ENCODE measurements at regions not wholly inside any gene's neighbourhood (a gene's known extent, or its start where the extent isn't known, plus 50 kb on each side); places are given as distances from the start of the nearest gene placed in this dataset.

DNA sequence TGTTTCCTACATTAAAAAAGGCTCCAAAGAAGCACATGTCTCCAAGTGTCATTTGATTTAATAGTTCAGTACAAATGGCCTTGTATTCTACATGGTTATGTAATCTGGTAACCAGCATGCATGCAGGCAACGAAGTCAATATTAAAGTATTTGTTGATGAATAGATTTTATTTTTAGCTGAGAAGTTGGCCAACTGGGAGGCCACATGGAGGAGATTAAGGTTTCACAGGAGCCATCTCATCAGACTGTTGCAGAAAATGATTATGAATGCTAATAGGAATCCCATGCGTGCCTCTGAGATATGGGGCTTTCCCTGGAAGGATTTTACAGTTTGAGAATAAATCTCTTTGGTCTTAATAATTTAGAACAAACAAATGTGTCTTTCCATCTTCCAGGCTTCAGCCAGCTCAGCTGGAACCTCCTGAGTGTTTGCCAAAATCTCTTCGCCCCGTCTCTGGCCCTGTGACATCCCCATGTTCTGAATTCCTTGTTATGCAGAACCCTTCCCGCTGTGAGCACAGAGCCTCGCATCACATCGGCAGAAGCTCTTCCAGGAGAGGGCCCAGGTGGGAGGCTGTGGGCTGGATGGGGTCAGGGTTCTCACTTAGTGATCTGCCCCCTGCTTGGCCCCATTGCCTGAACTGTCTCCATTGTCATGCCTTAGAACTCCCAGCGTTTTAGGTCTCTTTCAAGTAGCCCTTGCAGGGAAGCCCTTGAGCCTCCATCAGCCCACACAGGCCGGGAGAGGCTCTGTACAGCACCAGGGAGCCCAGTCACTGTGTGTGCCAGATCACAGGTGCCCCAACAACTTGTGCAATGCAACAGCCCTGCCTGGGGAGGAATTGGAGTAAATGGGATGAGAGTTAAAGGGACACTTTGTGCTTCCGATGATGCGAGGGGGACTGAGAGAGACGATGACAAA is 190.5 kb upstream of the TWIST2 start:
- DNase-seq = no peak

GRCh38 chr2:238658054-238658407 is 189.9 kb upstream of the TWIST2 start:
- no peak for DNase-seq

GRCh38 chr2:238658820-238659219 is 189.1 kb upstream of the TWIST2 start:
- no peak for DNase-seq

DNA sequence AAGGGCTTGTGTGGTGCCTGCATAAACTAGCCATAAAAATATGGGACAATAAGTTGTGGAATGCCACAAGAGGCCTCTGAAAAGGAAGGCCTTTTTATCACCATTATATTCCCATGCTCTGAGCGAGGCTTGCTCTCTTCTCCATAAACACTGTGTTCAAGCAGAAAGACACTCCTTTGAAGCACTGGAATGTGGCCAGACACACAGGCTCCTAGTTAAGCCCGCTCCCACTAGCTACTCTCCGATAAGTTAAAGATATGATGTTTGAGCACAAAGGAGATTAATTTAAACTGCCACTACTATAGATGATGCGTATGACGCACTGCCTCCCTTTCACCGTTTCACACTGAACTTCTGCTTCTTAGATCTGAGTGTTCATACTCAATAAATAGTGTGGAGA is 188.7 kb upstream of the TWIST2 start:
- no peak for DNase-seq

GRCh38 chr2:238663586-238663985 is 184.3 kb upstream of the TWIST2 start:
- no peak for DNase-seq

DNA sequence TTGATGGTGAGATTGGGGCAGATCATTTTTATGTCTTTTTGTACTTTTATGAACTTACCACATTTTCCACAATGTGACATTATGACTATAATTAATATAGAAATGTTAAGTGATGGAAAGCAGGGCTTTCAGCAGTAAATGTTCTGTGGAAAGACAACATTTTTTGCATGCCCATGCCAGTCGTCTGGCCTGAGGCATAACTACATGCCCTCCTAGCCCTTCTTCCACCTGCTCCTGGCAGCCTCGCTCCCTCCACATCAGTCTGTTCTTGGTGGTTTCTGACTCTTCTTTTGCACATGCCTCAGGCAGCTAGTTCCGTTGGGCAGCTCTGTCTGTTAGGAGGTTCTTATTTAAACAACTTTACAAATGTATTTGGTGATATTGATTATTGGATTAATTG is 182.0 kb upstream of the TWIST2 start:
- DNase-seq = no peak

DNA sequence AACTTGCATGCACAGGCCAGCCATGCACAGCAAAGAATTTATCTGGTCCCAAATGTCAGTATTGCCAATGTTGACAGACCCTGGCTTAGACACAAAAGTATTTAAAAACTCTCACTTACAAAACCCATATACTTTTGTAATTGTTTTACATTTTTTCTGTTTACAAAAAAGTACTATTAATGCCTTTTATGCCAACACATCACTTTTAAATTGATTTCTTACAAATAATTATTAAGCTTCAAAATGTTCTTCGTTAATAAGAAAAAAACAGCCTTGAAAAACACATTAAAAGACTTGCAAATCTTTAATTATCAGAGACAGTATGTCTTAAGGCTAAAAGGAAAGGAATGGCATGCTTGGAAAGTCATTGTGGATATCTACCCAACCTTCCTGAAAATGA is 181.3 kb upstream of the TWIST2 start:
- DNase-seq = no peak

DNA sequence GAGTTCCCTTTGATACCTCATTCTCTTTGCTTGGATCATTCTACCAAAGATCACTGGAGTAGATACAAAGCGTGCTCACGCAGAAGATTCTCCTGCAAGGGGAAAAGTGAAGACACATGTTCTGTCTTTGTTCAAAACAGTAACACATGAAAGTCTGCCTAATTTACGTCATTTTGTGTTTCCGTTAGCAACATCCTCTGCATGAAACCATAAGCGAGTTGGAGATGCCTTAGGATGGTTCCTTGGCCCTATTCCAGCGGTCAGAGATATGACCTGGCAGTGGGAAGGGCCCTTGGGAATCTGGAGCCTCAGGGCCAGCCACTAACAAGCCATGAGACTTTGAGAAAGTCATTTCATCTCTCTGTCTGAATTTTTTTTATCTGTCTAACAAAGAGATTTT is 180.9 kb upstream of the TWIST2 start:
- no peak for DNase-seq

GRCh38 chr2:238667639-238668038 is 180.2 kb upstream of the TWIST2 start:
- no peak for DNase-seq

GRCh38 chr2:238668426-238668825 is 179.5 kb upstream of the TWIST2 start:
- DNase-seq = no peak

- DNase-seq = no peak
These were observed 178.8 kb upstream of the TWIST2 start for GRCh38 chr2:238669046-238669445.

- DNase-seq = no peak
These were observed 178.3 kb upstream of the TWIST2 start for GRCh38 chr2:238669581-238670080.

DNA sequence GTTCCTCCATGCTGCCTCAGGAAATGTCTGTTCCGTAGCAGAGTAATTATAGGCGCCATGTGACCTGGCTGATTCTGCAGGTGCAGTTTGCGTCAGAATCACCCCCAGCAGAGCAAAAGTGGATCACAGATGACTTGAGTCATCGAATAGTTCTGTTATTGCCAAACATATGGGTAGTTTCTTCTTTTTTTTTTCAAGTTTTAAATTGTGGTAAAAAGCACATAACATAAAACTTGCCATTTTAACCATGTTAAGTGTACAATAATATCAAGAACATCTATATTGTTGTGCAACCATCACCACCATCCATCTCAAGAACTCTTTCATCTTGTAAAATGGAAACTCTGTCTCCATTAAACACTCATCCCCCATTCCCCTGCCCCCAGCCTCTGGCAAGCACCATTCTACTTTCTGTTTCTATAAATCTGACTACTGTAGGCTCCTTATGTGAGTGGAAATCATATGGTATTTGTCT is 177.7 kb upstream of the TWIST2 start:
- DNase-seq = no peak

- DNase-seq = no peak
These were observed 165.3 kb upstream of the TWIST2 start for GRCh38 chr2:238682536-238682935.

DNA sequence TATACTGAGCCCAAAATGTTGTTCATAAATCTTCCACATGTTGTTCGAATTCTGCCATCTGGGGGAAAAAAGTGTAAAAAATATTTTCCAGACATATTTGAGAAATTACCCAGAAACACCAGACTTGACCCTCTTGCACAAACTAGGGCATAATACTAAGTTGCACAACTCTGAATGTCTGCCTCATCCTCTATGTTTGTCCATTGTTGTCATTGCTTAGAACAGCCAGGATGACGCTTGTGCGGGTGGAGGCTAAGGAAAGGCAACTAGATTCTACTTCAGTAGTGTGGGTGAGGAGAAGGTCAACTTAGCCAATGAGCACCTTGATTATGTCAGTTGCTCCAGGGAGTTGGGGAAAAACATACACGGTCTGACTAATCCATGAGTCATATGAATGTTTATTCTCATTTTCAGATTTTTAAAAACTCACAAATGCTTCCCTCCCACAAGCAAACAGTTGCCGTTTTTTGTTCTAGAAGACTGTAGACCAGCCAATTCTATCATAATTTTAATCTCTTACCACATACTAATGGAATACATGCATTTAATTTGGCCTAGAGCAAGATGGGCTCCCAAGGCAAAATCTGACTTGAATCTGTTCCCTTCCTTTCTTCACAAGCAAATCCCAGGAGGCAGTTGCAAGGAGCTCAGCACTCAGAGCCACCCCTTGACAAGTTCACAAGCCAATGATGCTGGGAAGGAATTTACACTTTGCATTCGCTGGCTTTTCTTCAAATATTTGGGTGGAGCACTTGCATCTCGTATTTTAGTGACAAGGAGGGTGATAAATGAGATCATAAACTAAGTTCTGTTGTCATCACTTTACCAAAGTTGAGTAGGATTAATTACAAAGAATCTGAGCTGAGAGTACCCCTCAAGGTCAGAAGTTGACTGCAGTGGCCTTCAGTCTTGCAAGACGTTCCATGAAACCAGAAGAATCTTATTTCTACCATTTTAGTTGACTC is 163.2 kb upstream of the TWIST2 start:
- DNase-seq = no peak

GRCh38 chr2:238685327-238685709 is 162.6 kb upstream of the TWIST2 start:
- no peak for DNase-seq

GRCh38 chr2:238685713-238686112 is 162.2 kb upstream of the TWIST2 start:
- no peak for DNase-seq

DNA sequence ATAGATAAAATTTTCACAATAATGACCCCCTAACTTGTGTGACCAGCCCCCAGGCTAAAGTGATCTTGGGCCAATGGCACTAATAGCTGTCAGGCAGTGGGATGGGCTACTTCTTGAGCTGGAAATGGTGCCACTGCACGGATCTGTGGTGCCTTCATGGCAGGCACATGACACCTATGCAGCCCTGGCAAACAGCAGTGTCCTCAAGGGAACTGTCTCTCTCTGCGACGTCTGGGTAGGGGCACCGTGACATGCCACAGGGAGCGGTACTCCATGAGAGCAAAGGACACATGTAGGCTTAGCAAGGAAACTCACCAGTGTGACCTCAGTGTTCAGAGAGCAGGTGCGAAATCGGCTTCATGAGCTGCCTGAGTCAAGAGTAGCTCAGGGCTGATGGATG is 161.7 kb upstream of the TWIST2 start:
- DNase-seq = no peak

- DNase-seq = no peak
These were observed 159.4 kb upstream of the TWIST2 start for GRCh38 chr2:238688193-238689153.

DNA sequence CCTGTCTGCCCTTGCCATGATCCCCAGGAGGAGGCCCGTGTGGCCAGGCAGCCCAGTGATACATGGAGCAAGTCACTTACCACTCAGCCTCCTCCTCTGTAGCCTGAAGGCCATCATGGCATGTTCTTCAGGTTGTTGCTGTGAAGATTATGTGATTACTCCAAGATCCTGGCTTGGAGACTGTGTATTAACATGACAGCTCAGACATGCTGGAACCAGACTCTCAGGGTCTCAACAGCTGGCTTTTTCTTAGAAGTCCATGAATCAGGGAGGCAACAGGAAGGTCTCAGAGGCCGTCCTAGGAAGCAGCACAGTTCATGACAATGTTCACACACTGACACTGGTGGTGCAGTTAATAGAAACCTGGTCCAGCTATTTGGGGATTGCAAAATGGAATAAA is 158.6 kb upstream of the TWIST2 start:
- DNase-seq = no peak

- no peak for DNase-seq
These were observed 158.0 kb upstream of the TWIST2 start for GRCh38 chr2:238689871-238690389.

GRCh38 chr2:238690511-238690910 is 157.4 kb upstream of the TWIST2 start:
- no peak for DNase-seq

All from NCI-H1092 (cell line).